ENCODE measurements at regions not wholly inside any gene's neighbourhood (a gene's known extent, or its start where the extent isn't known, plus 50 kb on each side); places are given as distances from the start of the nearest gene placed in this dataset.
"Not testable (repeated sequence)": the region's sequence is repeated elsewhere in the genome, so short reads cannot be mapped to it uniquely, and the experiment has no call there.

DNA sequence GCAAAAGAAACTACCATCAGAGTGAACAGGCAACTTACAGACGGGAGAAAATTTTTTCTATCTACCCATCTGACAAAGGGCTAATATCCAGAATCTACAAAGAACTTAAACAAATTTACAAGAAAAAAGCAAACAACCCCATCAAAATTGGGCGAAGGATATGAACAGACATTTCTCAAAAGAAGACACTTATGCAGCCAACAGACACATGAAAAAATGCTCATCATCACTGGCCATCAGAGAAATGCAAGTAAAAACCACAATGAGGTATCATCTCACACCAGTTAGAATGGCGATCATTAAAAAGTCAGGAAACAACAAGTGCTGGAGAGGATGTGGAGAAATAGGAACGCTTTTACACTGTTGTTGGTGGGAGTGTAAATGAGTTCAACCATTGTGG is 206.6 kb upstream of the HTR1E start:
- FAIRE-seq: not testable (repeated sequence)

DNA sequence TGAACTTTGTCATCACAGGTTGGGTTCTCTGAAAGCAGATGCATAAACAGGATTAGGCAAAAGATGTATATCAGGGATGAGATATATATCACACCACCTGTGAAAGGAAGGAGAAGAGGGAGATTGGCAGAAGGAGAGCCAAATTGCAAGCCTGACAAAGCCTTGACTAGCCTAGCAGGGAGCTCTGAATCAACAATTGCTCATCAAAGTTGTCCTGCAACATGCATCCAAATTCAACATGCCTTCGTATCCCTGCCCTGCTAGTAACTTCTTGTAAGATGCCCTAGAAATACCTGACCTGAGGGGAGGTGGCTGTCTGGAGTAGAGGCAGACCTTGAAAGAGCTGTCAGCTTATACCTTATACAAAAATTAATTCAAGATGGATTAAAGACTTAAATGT is 207.1 kb upstream of the HTR1E start:
- FAIRE-seq: no peak

DNA sequence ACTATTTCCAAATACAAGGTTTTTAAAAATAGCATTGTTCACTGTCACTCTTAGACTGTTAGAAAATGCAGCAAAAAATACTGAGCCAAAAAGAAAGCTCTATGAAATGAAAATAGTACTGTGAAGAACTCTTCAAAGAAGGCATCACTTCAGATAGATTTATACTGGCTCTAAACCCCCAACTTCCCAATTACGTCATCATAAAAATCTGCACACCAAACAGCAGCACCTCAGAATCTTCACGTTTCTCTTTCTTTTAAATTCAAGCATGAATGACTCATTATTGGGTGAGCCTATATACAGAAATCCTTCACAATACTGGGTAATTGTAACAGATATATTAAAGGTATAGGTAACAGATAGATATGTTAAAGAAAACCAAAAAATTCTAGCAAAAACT is 208.4 kb upstream of the HTR1E start:
- no peak for FAIRE-seq

DNA sequence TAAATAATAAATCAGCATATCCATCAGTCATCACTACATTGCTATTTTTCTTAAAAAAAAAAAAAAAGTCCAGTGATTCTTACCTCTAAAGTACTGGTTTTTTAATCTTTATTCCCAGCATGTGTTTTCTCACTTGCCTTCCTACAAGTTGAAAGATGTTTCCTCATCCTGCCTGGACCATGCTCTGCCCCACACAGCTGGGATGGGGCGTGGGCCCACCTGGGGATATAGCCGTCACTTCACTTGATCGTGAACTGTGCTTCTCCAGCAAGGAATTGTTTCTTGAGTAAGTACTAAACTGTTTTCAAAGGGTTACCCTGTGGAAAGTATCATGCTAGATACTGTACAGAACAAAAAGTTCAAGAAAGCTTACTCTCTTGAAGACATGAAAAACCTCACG is 212.6 kb upstream of the HTR1E start:
- no peak for FAIRE-seq

DNA sequence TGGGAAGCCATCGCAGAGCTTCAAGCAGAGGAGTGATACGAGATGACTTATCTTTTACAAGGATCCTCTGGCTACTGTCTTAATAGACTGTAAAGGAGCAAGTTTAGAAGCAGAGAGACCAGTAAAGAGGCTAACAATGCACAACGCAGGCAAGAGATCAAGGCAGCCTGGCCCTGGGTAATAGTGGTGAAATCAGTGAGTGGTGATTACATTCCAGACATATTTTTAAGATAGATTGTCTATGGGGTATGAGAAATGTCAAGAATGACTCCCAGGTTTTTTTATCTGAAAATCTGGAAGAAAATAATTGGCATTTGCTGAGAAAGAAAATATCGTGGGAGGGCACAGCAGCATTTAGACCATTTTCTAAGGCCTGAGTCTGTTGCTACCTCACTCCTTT is 213.6 kb upstream of the HTR1E start:
- FAIRE-seq: no peak

DNA sequence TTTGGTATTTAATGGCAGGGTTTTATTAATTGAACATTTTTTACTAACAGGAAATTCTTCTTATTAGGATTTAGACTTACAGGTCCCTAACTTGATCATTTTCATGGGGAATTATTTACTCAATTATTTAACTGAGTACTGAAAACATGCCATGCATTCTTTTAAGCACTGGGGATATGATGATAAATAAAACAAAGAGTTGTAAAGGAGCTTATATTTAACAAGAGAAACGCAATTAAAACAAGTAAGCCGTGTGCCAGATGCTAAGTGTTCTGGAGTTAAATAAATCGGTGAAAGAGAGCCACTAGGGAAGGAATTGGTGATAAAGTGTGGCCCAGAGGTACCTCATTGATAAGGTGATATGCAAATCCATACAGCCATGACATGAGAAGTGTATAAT is 214.2 kb upstream of the HTR1E start:
- no peak for FAIRE-seq

DNA sequence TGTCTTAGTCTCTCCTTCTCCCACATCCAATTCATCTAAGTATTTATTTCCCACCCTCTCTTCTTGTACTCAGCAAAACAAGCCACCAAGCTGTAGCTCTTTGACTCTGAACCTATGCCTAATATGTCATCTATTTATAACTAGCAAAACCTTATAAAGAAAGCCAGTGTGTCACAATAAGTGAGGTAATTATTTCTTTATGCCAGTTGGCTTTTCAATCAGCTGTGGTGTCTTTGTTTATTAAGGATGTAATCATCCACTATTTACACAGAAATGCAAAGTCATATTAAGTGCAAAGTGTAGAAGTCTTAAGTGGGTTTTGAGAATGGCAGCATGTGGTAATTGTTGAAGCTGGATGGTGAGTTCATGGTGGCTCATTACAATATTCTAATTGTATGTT is 215.2 kb upstream of the HTR1E start:
- FAIRE-seq: no peak

DNA sequence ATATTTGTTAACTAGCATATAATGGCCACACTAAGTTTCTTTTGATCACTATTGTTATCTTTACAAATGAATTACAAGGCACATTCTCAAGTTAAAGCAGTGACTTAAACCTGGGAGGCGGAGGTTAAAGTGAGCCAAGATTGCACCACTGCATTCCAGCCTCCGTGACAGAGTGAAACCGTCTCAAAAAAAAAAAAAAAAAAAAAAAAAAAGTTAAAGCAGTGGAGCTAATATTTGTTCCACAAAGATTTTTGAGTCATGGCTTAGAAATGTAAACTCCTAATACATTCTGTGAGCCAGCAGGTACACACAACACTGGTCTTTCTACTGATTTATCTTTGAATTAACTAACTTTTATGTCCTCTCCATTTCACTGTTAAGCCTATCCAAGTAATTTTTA is 221.7 kb upstream of the HTR1E start:
- no peak for FAIRE-seq

DNA sequence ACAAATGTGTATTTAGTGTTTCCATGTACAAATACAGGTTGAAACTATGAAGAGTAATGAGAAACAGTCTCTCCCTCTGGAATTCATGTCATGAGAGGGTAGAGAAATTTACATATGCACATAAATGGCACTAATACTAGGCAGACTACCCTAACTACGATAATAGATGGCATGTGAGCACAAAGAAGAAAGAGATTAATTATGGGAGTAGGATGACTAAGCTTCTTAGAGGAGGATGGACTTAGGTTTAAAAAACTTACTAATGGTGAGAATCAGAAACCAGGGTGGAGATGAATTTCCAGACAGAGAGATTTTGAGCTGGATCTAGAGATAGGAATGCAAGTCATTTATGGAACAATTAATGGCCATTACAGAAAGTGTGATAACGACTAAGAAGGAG is 225.3 kb upstream of the HTR1E start:
- no peak for FAIRE-seq

DNA sequence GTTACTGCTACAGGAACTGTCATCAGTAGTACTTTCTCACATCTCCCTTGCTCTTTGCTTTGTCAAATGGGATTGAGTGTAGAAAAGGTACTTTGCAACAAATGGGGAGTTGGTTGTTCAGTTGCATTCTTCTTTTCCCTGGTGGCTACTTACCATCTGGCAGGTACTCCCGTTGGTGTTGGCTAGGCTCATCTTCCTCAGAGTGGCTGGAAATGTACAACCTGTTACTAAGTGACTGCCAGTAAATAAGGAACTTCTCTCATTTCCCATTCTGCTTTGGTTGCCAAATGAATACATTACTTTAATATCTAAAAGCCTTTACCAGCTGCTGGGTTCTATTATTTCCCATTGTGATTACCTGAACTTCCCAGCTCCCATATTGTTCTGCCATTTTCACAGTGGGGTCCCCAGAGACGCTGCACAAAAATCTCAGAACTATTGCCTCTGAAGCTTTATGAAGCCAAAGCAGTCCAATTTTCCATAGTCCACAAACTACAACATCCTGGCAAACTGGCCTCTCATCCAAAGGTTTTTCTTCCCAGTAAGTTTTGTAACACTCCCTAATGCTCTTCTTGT is 229.7 kb upstream of the HTR1E start:
- no peak for FAIRE-seq

DNA sequence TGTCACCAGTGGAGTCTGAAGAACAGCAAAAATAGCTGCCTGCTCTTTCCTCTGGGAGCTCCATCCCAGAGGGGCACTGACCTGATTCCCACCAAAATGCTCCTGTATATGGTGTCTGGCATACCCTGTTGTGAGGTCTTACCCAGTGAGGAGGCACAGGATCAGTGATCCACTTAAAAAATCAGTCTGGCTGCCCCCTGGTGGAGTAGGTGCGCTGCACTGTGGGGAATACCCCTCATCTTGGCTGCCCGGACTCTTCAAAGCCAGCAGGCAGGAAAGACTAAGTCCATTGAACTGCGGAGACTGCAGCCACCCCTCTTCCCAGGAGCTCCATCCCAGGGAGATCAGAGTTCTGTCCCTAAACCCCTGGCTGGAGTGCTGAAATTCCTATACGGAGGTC is 230.9 kb upstream of the HTR1E start:
- no peak for FAIRE-seq

DNA sequence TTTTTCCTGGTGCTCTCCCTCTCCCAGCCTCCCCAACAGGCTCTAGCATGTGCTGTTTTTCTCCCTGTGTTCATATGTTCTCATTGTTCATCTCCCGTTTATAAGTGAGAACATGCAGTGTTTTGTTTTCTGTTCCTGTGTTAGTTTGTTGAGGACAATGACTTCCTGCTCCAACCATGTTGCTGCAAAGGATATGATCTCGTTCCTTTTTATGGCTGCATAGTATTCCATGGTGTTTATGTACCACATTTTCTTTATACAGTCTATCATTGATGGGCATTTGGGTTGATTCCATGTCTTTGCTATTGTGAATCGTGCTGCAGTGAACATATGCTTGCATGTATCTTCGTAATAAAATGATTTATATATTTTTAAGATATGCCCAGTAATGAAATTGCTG is 236.1 kb upstream of the HTR1E start:
- not testable (repeated sequence) for FAIRE-seq

DNA sequence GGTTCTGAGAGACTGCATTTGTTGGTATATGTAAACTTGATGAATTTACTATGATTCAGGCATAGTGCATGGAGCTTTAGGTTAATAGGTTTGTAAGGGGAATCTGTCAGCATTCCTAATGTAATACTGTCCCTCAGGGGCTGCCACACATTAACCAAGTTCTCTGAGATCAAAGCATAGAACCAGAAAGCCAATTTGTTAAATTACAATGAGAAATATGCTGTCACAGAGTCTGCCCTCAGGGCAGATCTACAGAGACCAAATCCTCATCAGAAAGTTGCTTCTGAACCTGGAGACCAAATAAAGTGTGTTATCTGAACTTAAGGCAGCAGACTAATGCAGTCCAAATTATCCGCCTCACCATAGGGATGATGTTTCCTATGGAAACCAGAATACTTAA is 250.8 kb upstream of the HTR1E start:
- no peak for FAIRE-seq

DNA sequence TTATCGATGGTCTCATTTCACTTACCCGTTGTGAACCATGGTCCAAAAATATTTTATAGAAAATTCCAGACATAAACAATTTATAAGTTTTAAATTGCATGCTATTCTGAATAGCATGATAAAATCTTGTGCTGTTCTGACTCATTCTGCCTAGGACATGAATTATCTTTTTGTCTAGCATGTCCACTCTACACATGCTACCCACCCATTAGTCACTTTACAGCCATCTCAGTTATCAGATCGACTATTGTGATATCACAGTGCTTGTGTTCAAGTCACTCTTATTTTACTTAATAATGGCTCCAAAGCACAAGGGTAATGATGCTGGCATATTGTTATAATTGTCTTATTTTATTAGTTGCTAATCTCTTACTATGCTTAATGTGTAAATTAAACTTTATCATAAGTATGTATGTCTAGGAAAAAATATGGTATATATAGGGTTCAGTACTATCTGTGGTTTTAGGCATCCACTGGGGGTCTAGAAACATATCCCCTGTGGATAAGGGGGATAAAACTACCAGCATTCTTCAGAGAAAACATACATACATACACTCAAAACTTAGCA is 252.0 kb upstream of the HTR1E start:
- no peak for FAIRE-seq

DNA sequence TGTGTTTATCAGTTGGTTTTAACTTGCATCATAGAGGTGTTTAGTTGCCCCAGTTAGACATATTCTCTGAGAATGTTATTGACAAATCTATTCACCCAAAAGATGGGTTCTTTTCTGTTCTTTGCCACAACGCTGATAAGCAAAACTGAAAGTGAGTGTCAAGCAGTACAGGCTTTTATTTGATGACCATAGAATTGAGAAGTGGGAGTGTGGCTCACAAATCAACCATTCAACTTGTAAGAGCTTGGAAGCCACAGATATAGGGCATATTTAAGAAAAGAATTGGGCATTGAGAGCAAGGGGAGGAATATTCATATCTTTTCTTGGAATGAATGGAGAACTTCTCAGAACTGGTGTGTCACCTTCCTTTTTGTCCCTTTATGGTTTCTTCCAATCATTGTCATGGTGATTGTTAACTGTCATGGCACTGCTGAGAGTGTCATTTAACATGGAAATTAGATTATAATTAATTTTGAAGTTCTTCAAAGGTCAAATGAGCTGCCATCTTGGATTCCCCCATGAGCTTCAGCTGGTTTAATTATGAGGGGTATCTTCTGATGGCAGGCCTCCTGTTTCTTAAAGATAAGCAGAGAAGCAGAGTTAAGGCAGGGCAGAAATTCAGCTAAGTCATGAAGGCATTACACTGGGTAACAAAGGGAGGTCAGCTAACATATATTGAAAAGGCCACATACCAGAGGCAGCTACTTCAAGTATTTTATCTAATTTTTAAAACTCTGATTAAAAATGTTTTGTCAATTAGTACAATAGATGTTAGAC is 254.0 kb upstream of the HTR1E start:
- no peak for FAIRE-seq

DNA sequence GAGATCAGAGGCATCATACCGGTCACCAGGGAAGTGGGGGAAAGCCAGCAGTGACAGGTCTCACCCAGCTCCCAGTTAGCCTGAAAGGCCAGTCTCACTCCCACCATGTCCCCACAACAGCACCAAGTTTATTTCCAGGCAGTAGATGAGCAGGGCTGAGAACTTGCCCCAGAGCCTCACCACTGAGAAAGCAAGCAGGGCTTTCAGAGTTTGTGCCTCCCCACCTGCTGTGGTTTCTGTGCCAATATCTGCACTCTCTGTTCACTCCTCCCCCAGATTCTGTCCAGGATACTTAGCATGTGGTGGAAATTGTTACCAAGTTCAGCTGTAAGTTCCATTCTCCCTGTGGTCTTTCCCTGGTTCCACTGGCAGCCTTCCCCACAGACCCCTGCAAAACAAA is 255.0 kb upstream of the HTR1E start:
- FAIRE-seq: no peak

DNA sequence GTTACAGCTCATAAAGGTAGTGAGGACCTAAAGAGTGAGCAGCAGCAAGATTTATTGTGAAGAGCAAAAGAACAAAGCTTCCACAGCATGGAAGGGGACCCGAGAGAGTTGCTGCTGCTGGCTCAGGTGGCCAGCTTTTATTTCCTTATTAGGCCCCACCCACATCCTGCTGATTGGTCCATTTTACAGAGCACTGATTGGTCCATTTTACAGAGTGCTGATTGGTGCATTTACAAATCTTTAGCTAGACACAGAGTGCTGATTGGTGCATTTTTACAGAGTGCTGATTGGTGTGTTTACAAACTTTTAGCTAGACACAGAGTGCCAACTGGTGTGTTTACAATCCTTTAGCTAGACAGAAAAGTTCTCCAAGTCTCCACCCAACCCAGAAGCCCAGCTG is 256.2 kb upstream of the HTR1E start:
- FAIRE-seq: not testable (repeated sequence)

DNA sequence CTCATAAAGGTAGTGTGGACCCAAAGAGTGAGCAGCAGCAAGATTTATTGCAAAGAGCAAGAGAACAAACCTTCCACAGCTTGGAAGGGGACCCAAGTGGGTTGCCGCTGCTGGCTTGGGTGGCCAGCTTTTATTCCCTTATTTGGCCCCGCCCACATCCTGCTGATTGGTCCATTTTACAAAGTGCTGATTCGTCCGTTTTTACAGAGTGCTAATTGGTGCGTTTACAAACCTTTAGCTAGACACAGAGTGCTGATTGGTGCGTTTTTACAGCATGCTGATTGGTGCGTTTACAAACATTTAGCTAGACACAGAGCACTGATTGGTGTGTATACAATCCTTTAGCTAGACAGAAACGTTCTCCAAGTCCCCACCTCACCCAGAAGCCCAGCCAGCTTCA is 265.2 kb upstream of the HTR1E start:
- not testable (repeated sequence) for FAIRE-seq

DNA sequence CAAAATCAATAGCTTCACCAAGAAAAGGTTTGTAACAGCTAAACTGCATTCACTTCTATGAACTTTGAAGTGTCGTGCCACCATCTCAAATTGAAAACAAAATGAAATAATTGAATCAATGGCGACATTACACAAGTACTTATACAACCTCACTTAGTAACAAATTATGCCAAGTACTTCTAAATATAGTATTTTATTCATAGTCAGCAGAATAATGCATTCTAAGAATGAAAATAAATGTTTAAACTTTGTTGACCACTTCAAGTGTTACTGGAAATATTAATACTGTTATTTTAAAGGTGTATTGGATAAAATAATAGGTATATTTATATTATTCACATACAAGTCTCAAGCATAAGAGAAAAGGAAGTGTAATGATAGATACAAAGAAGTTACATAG is 280.1 kb upstream of the HTR1E start:
- no peak for FAIRE-seq

DNA sequence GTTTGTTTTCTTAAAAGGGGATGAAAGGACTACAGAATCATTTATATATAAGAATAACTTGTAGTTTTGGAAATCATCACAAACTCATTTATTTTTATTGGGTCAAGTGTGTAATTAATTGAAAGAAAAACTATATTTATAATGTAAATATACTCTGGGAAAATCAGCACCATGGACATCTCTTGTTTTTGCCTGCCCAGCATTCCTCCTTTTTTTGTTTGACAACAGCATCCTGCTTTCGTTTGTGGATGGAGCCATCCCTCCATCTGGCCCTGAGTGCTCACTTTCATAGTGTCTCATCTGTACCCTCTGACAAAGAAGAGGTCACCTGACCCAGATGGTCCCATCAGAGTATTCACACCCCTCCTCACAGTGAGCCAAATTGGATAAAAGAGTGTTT is 308.2 kb upstream of the HTR1E start:
- FAIRE-seq: no peak

DNA sequence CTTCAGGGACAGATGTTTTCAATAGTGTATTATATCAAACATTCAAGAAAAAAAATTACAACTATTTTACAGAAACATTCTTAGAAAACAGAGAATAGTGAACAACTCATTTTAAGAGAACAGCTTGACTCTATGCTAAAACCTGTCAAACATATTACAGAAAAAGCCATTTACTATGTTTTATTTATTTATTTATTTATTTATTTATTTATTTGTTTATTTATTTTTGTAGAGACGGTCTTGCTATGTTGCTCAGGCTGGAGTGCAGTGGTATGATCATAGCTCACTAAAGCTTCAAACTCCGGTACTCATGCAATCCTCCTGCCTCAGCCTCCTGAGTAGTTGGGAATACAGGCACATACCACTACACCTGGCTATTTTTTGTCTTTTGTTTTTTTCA is 317.9 kb upstream of the HTR1E start:
- no peak for FAIRE-seq

DNA sequence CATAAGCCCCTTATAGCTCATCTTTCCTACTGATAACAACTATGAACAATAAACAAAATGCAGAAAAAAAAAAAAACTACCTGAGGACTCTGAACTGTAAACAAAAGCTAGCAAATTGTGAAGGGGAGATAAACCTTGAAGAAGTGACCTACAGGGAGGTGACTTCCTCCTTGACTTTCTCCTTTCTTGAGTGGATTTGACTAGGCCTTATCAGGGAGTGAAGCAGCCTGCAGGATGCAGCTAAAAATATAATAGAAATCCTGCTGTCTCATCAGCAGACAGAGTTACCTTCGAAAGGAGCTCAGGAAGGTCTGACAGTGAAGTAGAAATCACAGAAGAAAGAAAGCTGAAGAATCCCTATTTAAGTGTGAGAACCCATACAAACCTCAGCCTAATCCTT is 322.0 kb upstream of the HTR1E start:
- FAIRE-seq: no peak

DNA sequence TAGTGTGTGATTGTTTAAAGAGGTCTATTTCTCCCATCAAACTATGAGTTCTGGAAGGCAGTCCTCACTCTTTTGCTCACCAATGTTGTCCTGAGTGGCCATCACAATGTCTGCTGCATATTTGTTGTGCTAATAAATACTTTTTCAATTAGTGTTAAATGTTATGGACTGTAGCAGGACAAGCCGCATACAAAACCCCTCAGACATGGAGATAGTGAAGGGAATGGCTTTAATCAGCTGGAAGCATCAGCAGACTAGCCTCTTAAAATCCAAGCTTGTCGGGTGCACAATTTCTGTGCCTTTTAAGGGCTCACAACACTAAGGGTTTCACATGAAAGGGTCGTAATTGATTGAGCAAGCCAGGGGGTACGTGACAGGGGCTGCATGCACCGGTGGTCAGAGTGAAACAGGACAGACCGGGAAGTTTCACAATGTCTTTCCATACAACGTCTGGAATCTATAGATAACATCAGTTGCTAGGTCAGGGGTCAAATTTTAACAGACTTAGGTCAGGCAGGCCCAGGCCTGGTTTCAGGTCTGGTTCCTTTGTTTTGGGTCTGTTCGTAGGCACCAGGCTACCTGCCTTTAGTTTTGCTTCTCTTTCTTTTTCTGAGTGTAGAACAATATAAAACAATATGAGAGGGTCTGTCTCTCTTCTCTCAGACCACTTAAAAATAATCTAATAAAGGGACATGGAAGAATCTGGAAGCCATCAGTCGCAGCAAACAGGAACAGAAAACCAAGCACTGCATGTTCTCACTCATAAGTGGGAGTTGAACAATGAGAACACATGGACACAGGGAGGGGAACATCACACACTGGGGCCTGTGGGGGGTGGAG is 327.6 kb upstream of the HTR1E start:
- no peak for FAIRE-seq

DNA sequence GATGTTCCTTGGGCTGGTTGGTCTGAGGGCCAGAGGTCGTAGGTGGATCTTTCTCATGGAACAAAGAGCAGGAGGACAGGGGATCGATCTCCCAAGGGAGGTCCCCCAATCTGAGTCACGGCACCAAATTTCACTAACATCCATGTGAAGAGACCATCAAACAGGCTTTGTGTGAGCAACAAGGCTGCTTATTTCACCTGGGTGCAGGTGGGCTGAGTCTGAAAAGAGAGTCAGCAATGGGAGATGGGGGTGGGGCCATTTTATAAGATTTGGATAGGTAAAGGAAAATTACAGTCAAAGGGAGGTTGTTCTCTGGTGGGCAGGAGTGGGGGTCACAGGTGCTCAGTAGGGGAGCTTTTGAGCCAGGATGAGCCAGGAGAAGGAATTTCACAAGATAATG is 334.0 kb upstream of the HTR1E start:
- not testable (repeated sequence) for FAIRE-seq
